ENCODE measurements at regions not wholly inside any gene's neighbourhood (a gene's known extent, or its start where the extent isn't known, plus 50 kb on each side); places are given as distances from the start of the nearest gene placed in this dataset.

- intact Hi-C loops (cut with DNase I) = no loop called here
- no peak for TF ChIP-seq CTCF (IDR thresholded peaks at IDR 0.05)
- ATAC-seq = no peak
Observed at GRCh38 chr5:68957591-68957990, 136.2 kb upstream of the SLC30A5 start.

DNA sequence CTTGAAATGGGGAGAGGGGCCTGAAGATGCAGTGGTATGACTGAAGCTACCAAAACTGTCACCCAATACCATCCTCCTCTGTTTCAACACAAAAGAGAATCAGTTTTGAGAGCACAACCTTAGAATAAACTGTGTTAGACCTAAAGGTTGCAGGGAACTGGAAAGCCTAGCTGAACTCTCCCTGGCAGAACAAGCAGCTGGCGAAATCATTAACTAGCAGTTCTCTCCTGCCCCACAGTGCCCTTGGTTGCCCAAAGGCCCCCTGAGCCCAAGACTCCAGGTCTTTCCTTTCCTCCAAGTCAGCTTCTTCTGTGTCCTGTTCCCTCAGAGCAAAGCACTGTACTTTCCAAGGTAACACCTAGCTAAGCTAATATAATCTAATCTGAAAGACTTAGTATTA is 135.4 kb upstream of the SLC30A5 start:
- H3K4me1 ChIP-seq = no peaks in the 10 kb centered on the region
- no peaks in the 10 kb centered on the region for H3K9me3 ChIP-seq
- no peak for TF ChIP-seq CTCF (IDR thresholded peaks at IDR 0.05)
- ATAC-seq = no peak
- H3K4me3 ChIP-seq = no peak overlapping the region
- H3K36me3 ChIP-seq = no peaks in the 10 kb centered on the region
- H3K27me3 ChIP-seq (ENCODE audit: low read depth) = no peaks in the 10 kb centered on the region
- intact Hi-C loops (cut with DNase I) = no loop called here
- DNase-seq = no peak
- H3K27ac ChIP-seq = no peak overlapping the region

More at GRCh38 chr5:68957591-68957990, 136.2 kb upstream of the SLC30A5 start:
- Histone ChIP-seq H3K27ac (no peak overlapping the region), H3K27me3 (ENCODE audit: low read depth) (no peaks in the 10 kb centered on the region), H3K9me3 (no peaks in the 10 kb centered on the region), H3K4me1 (no peaks in the 10 kb centered on the region), H3K36me3 (no peaks in the 10 kb centered on the region), H3K4me3 (no peak overlapping the region)
- no peak for DNase-seq

DNA sequence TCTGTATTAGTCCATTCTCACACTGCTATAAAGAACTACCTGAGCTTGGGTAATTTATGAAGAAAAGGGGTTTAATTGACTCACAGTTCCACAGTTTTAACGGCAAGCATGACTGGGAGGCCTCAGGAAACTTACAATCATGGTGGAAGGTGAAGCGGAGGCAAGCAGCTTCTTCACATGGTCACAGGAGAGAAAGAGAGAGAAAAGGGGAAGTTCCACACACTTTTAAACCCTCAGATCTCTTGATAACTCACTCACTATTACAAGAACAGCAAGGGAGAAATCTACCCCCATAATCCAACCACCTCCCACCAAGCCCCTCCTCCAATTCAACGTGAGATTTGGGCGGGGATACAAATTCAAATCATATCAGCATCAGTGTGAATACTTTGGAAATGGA is 133.4 kb upstream of the SLC30A5 start:
- intact Hi-C loops (cut with DNase I) = no loop called here
- Histone ChIP-seq H3K4me3 (no peak overlapping the region), H3K27me3 (ENCODE audit: low read depth) (no peaks in the 10 kb centered on the region), H3K4me1 (no peaks in the 10 kb centered on the region), H3K27ac (no peak overlapping the region), H3K36me3 (no peaks in the 10 kb centered on the region), H3K9me3 (no peaks in the 10 kb centered on the region)
- ATAC-seq (no peak), DNase-seq (no peak)
- TF ChIP-seq CTCF (IDR thresholded peaks at IDR 0.05) = no peak

- intact Hi-C loops (cut with DNase I) = no loop called here
- Histone ChIP-seq H3K27ac (no peak overlapping the region), H3K36me3 (no peaks in the 10 kb centered on the region), H3K27me3 (ENCODE audit: low read depth) (no peaks in the 10 kb centered on the region), H3K9me3 (no peaks in the 10 kb centered on the region), H3K4me3 (no peak overlapping the region), H3K4me1 (no peaks in the 10 kb centered on the region)
- no peak for DNase-seq
- TF ChIP-seq CTCF (IDR thresholded peaks at IDR 0.05) = no peak
- ATAC-seq = no peak
Observed at GRCh38 chr5:68960961-68961360, 132.9 kb upstream of the SLC30A5 start.

GRCh38 chr5:68961762-68962161 is 132.1 kb upstream of the SLC30A5 start:
- no peak overlapping the region for H3K27ac ChIP-seq
- no peaks in the 10 kb centered on the region for H3K9me3 ChIP-seq
- DNase-seq (no peak), ATAC-seq (no peak)
- H3K4me1 ChIP-seq = no peaks in the 10 kb centered on the region
- no peak for TF ChIP-seq CTCF (IDR thresholded peaks at IDR 0.05)
- no peaks in the 10 kb centered on the region for H3K36me3 ChIP-seq
- H3K27me3 ChIP-seq (ENCODE audit: low read depth) = no peaks in the 10 kb centered on the region
- no peak overlapping the region for H3K4me3 ChIP-seq
- intact Hi-C loops (cut with DNase I) = no loop called here

All from lower lobe of right lung (tissue), 2 donors.